H1 (cell line): ENCODE measurements at regions not wholly inside any gene's neighbourhood (a gene's known extent, or its start where the extent isn't known, plus 50 kb on each side); places are given as distances from the start of the nearest gene placed in this dataset.

Experiments used
- CTCF ChIA-PET: fragments of 300-600 bp; sonication (Branson Sonifier 250); formaldehyde crosslinking; loops from one replicate; lab custom pipeline; 2021; ENCODE audit not compliant: partially characterized antibody; lab: Charles Lee
- POLR2A ChIA-PET: fragments of 300-600 bp; sonication (Branson Sonifier 250); formaldehyde crosslinking; loops from one replicate; lab custom pipeline; 2021; ENCODE audit warnings: inconsistent platforms; ENCODE audit not compliant: partially characterized antibody; lab: Charles Lee
- DNase-seq, 2 experiments: peaks; one replicate each; pipeline versions ENCODE4 v3.0.0 to v3.0.0-alpha.2; 2010 to 2022; ENCODE audit warnings: low spot score in 2 of 2, low read depth in 1 of 2, mixed read lengths in 1 of 2
- FAIRE-seq: peaks from 2 replicates; lab custom pipeline; 2011; peaks lifted over from hg19 to GRCh38; lab: Jason Lieb, UNC
- H2AFZ ChIP-seq: 2 replicates; pipeline ENCODE4 v1.8.1; 2012; ENCODE audit warnings: low read length, inconsistent platforms
- H2AK5ac ChIP-seq: 2 replicates; pipeline ENCODE4 v1.6.1; 2013; ENCODE audit warnings: low read depth, low read length
- H2BK120ac ChIP-seq: replicated peaks from 2 replicates; pipeline ENCODE3; 2013; ENCODE audit warnings: low read depth, low read length, inconsistent platforms
- H2BK12ac ChIP-seq: 2 replicates; pipeline ENCODE4 v1.6.1; 2013; ENCODE audit warnings: low read depth, low read length
- H2BK15ac ChIP-seq: 2 replicates; pipeline ENCODE4 v1.6.1; 2013; ENCODE audit warnings: low read length
- H2BK20ac ChIP-seq: 2 replicates; pipeline ENCODE4 v1.6.1; 2013; ENCODE audit warnings: low read length
- H2BK5ac ChIP-seq: 2 replicates; pipeline ENCODE4 v1.6.1; 2013; ENCODE audit warnings: low read depth, low read length
- H3K14ac ChIP-seq: 2 replicates; pipeline ENCODE4 v1.6.1; 2013; ENCODE audit warnings: inconsistent platforms; ENCODE audit not compliant: insufficient read length
- H3K18ac ChIP-seq: 2 replicates; pipeline ENCODE4 v1.6.1; 2013; ENCODE audit warnings: low read length; ENCODE audit errors: extremely low read depth
- H3K23ac ChIP-seq: 2 replicates; pipeline ENCODE4 v1.6.1; 2013; ENCODE audit warnings: inconsistent platforms; ENCODE audit not compliant: insufficient read length
- H3K23me2 ChIP-seq: 2 replicates; pipeline ENCODE4 v1.6.1; 2013; ENCODE audit warnings: low read depth, low read length
- H3K27ac ChIP-seq: 2 replicates; pipeline ENCODE4 v1.6.1; 2011; ENCODE audit warnings: low read depth, low read length, inconsistent platforms
- H3K27me3 ChIP-seq, 4 experiments: replicated peaks in 1 of 4; 1 replicate in 1 of 4; 2 replicates in 3 of 4; pipeline versions ENCODE4 v1.6.1 to v1.8.1; 2011 to 2013; ENCODE audit warnings: low read length in 3 of 4, mild to moderate bottlenecking in 3 of 4, inconsistent platforms in 2 of 4, mixed read lengths in 2 of 4, moderate library complexity in 1 of 4; ENCODE audit not compliant: control insufficient read depth in 3 of 4, insufficient read depth in 3 of 4; ENCODE audit errors: extremely low read depth in 1 of 4
- H3K36me3 ChIP-seq, 4 experiments: 2 replicates each; pipeline versions ENCODE4 v1.6.1 to v1.8.1; 2011 to 2013; ENCODE audit warnings: mild to moderate bottlenecking in 4 of 4, low read length in 3 of 4, moderate library complexity in 2 of 4, control low read depth in 1 of 4, inconsistent platforms in 1 of 4; ENCODE audit not compliant: insufficient read depth in 4 of 4, control insufficient read depth in 2 of 4
- H3K4ac ChIP-seq: replicated peaks from 2 replicates; pipeline ENCODE3; 2013; ENCODE audit warnings: low read length, low read depth, mixed read lengths, inconsistent platforms; ENCODE audit not compliant: insufficient read length
- H3K4me1 ChIP-seq, 4 experiments: replicated peaks in 1 of 4; 1 replicate in 1 of 4; 2 replicates in 3 of 4; pipeline versions ENCODE4 v1.6.1 to v1.8.1; 2011 to 2013; ENCODE audit warnings: low read length in 3 of 4, inconsistent platforms in 2 of 4, mixed read lengths in 1 of 4; ENCODE audit not compliant: insufficient read depth in 4 of 4, control insufficient read depth in 3 of 4
- H3K4me2 ChIP-seq, 2 experiments: 2 replicates each; pipeline versions ENCODE4 v1.6.1 to v1.8.1; 2011 to 2013; ENCODE audit warnings: low read depth in 2 of 2, low read length in 2 of 2, control low read depth in 1 of 2, inconsistent platforms in 1 of 2, mild to moderate bottlenecking in 1 of 2; ENCODE audit not compliant: insufficient read depth in 1 of 2
- H3K4me3 ChIP-seq, 4 experiments: fragments of 200-600, 300-600 bp in 1 of 4; sonication (generic), shearing (Covaris generic), sonication (Bioruptor Twin) in 1 of 4; 2 replicates each; pipeline versions ENCODE4 v1.5.1 to v1.8.1; 2011 to 2016; ENCODE audit warnings: low read length in 4 of 4, low read depth in 3 of 4, control low read depth in 2 of 4, inconsistent platforms in 2 of 4, mild to moderate bottlenecking in 2 of 4, mixed read lengths in 1 of 4, moderate library complexity in 1 of 4; ENCODE audit not compliant: insufficient read depth in 2 of 4; ENCODE audit errors: extremely low read depth in 1 of 4
- H3K56ac ChIP-seq: replicated peaks from 2 replicates; pipeline ENCODE3; 2013; ENCODE audit warnings: low read depth, mild to moderate bottlenecking, mixed read lengths, low read length, inconsistent platforms; ENCODE audit not compliant: insufficient read length
- H3K79me1 ChIP-seq: 2 replicates; pipeline ENCODE4 v1.6.1; 2013; ENCODE audit warnings: low read depth, low read length, control low read depth
- H3K79me2 ChIP-seq, 2 experiments: 2 replicates each; pipeline versions ENCODE4 v1.6.1 to v1.8.1; 2012 to 2013; ENCODE audit warnings: low read length in 2 of 2, mild to moderate bottlenecking in 2 of 2, inconsistent platforms in 1 of 2; ENCODE audit not compliant: insufficient read depth in 2 of 2, control insufficient read depth in 1 of 2
- H3K9ac ChIP-seq, 4 experiments: replicated peaks in 1 of 4; 1 replicate in 1 of 4; 2 replicates in 3 of 4; pipeline versions ENCODE4 v1.6.1 to v1.8.1; 2011 to 2013; ENCODE audit warnings: low read depth in 3 of 4, low read length in 3 of 4, control low read depth in 2 of 4, mild to moderate bottlenecking in 2 of 4, moderate library complexity in 2 of 4, inconsistent platforms in 1 of 4; ENCODE audit errors: extremely low read depth in 1 of 4
- H3K9me3 ChIP-seq, 2 experiments: 2 replicates each; pipeline versions ENCODE4 v1.6.1 to v1.8.1; 2012 to 2013; ENCODE audit warnings: mild to moderate bottlenecking in 2 of 2, moderate library complexity in 2 of 2, control low read depth in 1 of 2, inconsistent platforms in 1 of 2, low read depth in 1 of 2, low read length in 1 of 2, mixed read lengths in 1 of 2; ENCODE audit not compliant: insufficient read depth in 2 of 2
- H4K20me1 ChIP-seq, 2 experiments: replicated peaks in 1 of 2; 2 replicates each; pipeline versions ENCODE3 to v1.8.1; 2011 to 2013; ENCODE audit warnings: inconsistent platforms in 2 of 2, low read length in 2 of 2, mild to moderate bottlenecking in 1 of 2; ENCODE audit not compliant: insufficient read depth in 2 of 2, control insufficient read depth in 1 of 2
- H4K5ac ChIP-seq: 2 replicates; pipeline ENCODE4 v1.6.1; 2013; ENCODE audit warnings: low read length, low read depth, mixed read lengths, inconsistent platforms; ENCODE audit not compliant: insufficient read length
- H4K8ac ChIP-seq: 2 replicates; pipeline ENCODE4 v1.8.0; 2013; ENCODE audit warnings: mild to moderate bottlenecking, moderate library complexity, low read length, inconsistent platforms; ENCODE audit not compliant: insufficient read depth; ENCODE audit errors: extremely low read depth
- H4K91ac ChIP-seq: replicated peaks from 2 replicates; pipeline ENCODE3; 2013; ENCODE audit warnings: low read length, mixed read lengths, inconsistent platforms; ENCODE audit not compliant: insufficient read length
- ASH2L ChIP-seq: fragments of 200-600, 300-600 bp; sonication (generic); IDR thresholded peaks from one replicate; pipeline ENCODE4 v1.7.1; 2017; ENCODE audit warnings: low read length
- BACH1 ChIP-seq: IDR thresholded peaks from 2 replicates; pipeline ENCODE4 v1.6.1; 2012; ENCODE audit warnings: low read length, improper control_type of control experiment
- BCL11A ChIP-seq, 2 experiments: IDR thresholded peaks; one replicate each; pipeline ENCODE4 v1.6.1; 2011; ENCODE audit warnings: low read depth in 2 of 2, low read length in 2 of 2, mild to moderate bottlenecking in 2 of 2
- CHD2 ChIP-seq: IDR thresholded peaks from 2 replicates; pipeline ENCODE4 v1.6.1; 2012; ENCODE audit warnings: low read length, improper control_type of control experiment
- CREB1 ChIP-seq: IDR thresholded peaks from 2 replicates; pipeline ENCODE4 v1.6.1; 2012; ENCODE audit warnings: inconsistent platforms
- CTCF ChIP-seq, 3 experiments: IDR thresholded peaks; 1 replicate in 2 of 3; 2 replicates in 1 of 3; pipeline versions ENCODE4 v1.5.1 to v1.6.1; 2011; ENCODE audit warnings: low read length in 3 of 3, mild to moderate bottlenecking in 3 of 3, inconsistent platforms in 2 of 3, low read depth in 1 of 3, moderate library complexity in 1 of 3; ENCODE audit not compliant: insufficient read depth in 1 of 3; ENCODE audit errors: control extremely low read depth in 1 of 3
- EZH2 ChIP-seq: fragments of 200-600 bp; sonication (generic); IDR thresholded peaks from 2 replicates; pipeline ENCODE4 v1.7.1; 2012; ENCODE audit warnings: low read depth, mild to moderate bottlenecking, moderate library complexity, low read length, inconsistent platforms; ENCODE audit not compliant: severe bottlenecking
- JUN ChIP-seq: IDR thresholded peaks from 2 replicates; pipeline ENCODE4 v1.6.1; 2011; ENCODE audit warnings: low read depth, mild to moderate bottlenecking, improper control_type of control experiment, low read length
- KDM4A ChIP-seq: IDR thresholded peaks from one replicate; pipeline ENCODE4 v1.7.1; 2012; ENCODE audit warnings: low read depth, mild to moderate bottlenecking, moderate library complexity, low read length, inconsistent platforms; ENCODE audit not compliant: severe bottlenecking
- KDM5A ChIP-seq: fragments of 200-600 bp; IDR thresholded peaks from 2 replicates; pipeline ENCODE4 v1.7.1; 2012; ENCODE audit warnings: mild to moderate bottlenecking, low read length, inconsistent platforms, mixed read lengths
- RNF2 ChIP-seq: fragments of 200-900, 300-1000 bp; sonication (generic); IDR thresholded peaks from 2 replicates; pipeline ENCODE4 v1.7.1; 2016; ENCODE audit warnings: borderline replicate concordance, low read depth, mild to moderate bottlenecking, antibody characterized with exemption, low read length; ENCODE audit not compliant: poor library complexity, severe bottlenecking; ENCODE audit errors: missing control alignments
- SP4 ChIP-seq: IDR thresholded peaks from 2 replicates; pipeline ENCODE4 v1.6.1; 2012; ENCODE audit warnings: low read length, inconsistent platforms
- TAF1 ChIP-seq: IDR thresholded peaks from 2 replicates; pipeline ENCODE4 v1.6.1; 2011; ENCODE audit warnings: mild to moderate bottlenecking, low read depth, low read length
- TAF7 ChIP-seq: optimal IDR thresholded peaks from 2 replicates; pipeline ENCODE3; 2011; ENCODE audit warnings: low read depth, mild to moderate bottlenecking, inconsistent platforms, low read length, moderate library complexity, borderline replicate concordance

GRCh38 chr2:226383461-226383860 is 416.2 kb downstream of the IRS1 start:
- ChIA-PET POLR2A (no interaction called here), CTCF (interaction anchor here (1.2 kb wide), 1 partner anchor 9 kb away, joined by 3 read pairs; no protein-coding TSS in a partner anchor)
- H2BK5ac ChIP-seq: no peak overlapping the region
- H3K79me1 ChIP-seq: no peaks in the 10 kb centered on the region
- H4K91ac ChIP-seq: no peak overlapping the region
- no peak overlapping the region for H3K9ac ChIP-seq
- H3K9me3 ChIP-seq: no peaks in the 10 kb centered on the region
- no peak overlapping the region for H2AFZ ChIP-seq
- FAIRE-seq (no peak), DNase-seq (no peak)
- no peak overlapping the region for H3K23ac ChIP-seq
- H2AK5ac ChIP-seq: no peak overlapping the region
- no peaks in the 10 kb centered on the region for H3K36me3 ChIP-seq
- H3K4me1 ChIP-seq: no peaks in the 10 kb centered on the region
- H2BK15ac ChIP-seq: no peak overlapping the region
- H4K5ac ChIP-seq: no peak overlapping the region
- no peak overlapping the region for H3K4me2 ChIP-seq
- H3K18ac ChIP-seq: no peak overlapping the region
- H3K23me2 ChIP-seq: no peaks in the 10 kb centered on the region
- no peak overlapping the region for H3K14ac ChIP-seq
- H3K4me3 ChIP-seq: no peak overlapping the region
- no peak overlapping the region for H2BK12ac ChIP-seq
- H4K20me1 ChIP-seq: no peaks in the 10 kb centered on the region
- no peak overlapping the region for H4K8ac ChIP-seq
- no peak overlapping the region for H3K4ac ChIP-seq
- H3K27me3 ChIP-seq: no peaks in the 10 kb centered on the region
- H3K79me2 ChIP-seq: no peaks in the 10 kb centered on the region
- no peak overlapping the region for H2BK20ac ChIP-seq
- H3K27ac ChIP-seq: no peak overlapping the region
- no peak overlapping the region for H2BK120ac ChIP-seq
- H3K56ac ChIP-seq: no peak overlapping the region
- no peak for TF ChIP-seq JUN
- no peak for TF ChIP-seq CTCF (IDR thresholded peaks at IDR 0.05; ENCODE audit: control extremely low read depth in 1 of 3, insufficient read depth in 1 of 3, low read depth in 1 of 3, low read length in 3 of 3)
- no peak for TF ChIP-seq TAF1
- TF ChIP-seq CREB1: no peak
- no peak for TF ChIP-seq RNF2
- no peak for TF ChIP-seq BACH1
- TF ChIP-seq EZH2: no peak
- no peak for TF ChIP-seq TAF7
- no peak for TF ChIP-seq KDM5A
- no peak for TF ChIP-seq KDM4A
- no peak for TF ChIP-seq ASH2L
- TF ChIP-seq CHD2: no peak
- no peak for TF ChIP-seq BCL11A (IDR thresholded peaks at IDR 0.05; ENCODE audit: low read depth in 2 of 2, low read length in 2 of 2)
- no peak for TF ChIP-seq SP4
